HG03442 (cell line): ENCODE measurements at regions not wholly inside any gene's neighbourhood (a gene's known extent, or its start where the extent isn't known, plus 50 kb on each side); places are given as distances from the start of the nearest gene placed in this dataset.

Experiments
- ATAC-seq: cut with Tn5 transposase; IDR thresholded peaks from one replicate; pipeline ENCODE4 v1.9.1; 2021; ENCODE audit warnings: mild to moderate bottlenecking, moderate library complexity; ENCODE audit not compliant: unreplicated experiment

DNA sequence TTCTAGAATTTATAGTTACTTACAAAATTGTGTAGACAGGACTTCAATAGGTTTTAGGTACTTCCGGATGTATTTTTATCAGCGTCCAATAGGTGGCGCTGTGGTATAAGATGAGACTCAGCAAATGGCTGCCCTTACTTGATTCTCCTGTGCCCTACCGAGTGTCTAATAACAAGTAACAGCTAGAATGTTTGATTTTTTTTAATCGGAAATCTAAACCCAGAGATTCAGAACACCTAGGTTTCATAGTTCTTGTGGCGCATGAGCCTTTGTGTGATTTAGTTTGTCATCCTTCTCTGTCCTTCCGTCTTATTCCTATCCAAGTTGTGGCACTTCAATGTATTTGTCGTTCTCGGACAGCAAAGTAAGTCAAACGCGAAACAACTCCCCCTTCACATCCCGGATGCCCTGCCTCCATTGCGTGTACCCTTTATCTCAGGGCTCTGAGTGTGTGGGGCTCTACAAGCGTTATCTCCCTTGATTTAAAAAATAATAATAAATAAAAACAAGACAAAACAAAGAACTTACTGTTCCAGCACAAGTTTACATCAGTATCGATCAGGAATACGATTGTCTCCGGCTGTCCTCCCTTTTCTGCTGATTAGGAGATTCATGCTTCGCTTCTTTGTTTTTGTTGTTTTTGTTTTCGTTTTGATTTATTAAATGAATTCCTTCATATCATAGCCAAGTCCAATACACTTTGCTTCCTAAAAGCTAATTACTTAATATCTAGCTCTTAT lies 50.7 kb upstream of the SLC30A5 start:
- peak; percentile 87 for ATAC-seq

DNA sequence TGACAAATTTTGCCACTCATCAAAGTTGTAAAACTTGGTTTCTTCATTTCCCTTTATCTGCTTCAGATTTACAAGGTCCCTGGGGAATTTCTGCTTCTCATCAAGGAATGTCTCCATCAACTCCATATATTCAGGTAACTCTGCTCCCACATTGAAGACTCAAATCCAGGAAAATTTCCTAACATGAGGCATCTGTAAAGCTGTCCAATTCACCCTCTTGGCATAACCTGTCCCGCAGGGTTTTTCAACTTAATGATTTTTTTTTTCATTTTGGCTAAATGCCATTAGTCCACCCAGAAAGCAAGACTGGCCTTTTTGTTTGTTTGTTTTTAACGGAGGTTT lies 50.2 kb upstream of the SLC30A5 start:
- no peak for ATAC-seq
